HG03460 (cell line): ENCODE measurements at regions not wholly inside any gene's neighbourhood (a gene's known extent, or its start where the extent isn't known, plus 50 kb on each side); places are given as distances from the start of the nearest gene placed in this dataset.
"Not testable (repeated sequence)": the region's sequence is repeated elsewhere in the genome, so short reads cannot be mapped to it uniquely, and the experiment has no call there.

ENCODE experiments used
- ATAC-seq: cut with Tn5 transposase; IDR thresholded peaks from one replicate; pipeline ENCODE4 v1.9.1; 2021; ENCODE audit not compliant: unreplicated experiment

DNA sequence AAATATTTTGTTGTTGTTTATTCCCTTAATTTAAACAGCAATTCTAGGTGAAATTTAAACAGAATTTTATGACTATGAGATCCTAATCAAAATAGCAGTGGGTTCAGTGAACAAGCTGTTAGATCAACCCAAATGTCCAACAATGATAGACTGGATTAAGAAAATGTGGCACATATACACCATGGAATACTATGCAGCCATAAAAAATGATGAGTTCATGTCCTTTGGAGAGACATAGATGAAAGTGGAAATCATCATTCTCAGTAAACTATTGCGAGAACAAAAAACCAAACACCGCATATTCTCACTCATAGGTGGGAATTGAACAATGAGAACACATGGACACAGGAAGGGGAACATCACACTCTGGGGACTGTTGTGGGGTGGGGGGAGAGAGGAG, 407.3 kb upstream of the ADAMTSL1 start:
- ATAC-seq = not testable (repeated sequence)

DNA sequence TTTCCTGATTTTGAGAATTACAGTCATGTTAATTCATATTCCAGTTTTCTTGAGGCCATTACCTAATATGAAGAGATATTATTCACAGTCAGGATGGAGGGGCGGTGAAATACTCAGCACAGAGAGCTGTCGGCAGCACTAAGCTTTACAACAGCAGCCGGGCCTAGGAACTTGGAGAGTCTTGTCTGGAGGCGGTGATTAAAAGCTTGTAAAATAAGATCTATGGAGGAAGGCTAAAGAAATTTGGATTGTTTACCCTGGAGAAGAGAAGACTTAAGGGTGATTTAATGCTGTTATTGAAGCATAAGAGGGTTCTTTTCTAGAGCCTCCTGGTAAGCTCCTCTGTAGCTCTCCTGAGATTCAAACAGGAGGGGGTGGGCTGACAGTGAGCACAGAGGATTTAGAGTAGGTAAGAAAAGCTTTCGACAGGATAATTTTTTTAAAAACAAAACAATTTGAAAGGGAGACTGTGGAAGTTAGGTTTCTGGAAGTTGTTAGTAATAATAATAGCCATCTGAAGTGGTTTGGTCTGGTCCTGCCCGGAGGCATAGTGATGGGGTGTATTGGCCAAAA, 406.3 kb upstream of the ADAMTSL1 start:
- ATAC-seq = no peak

DNA sequence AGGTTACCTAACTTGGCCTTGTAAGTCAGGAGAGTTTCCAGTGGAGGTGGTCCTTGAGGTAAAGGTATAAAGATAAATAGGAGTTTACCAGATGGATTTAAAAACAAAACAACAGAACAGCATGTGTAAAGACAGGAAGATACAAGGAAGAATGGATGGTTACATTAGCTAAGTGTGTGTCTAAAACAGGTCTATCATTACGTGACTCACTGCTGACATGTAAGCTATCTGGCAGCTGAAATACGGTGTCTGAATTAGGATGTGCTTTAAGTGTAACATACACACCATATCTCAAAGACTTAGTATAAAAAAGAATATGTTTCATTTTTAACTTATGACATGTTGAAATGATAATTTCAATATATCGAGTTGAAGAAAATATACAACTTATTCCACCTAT, 405.1 kb upstream of the ADAMTSL1 start:
- no peak for ATAC-seq

DNA sequence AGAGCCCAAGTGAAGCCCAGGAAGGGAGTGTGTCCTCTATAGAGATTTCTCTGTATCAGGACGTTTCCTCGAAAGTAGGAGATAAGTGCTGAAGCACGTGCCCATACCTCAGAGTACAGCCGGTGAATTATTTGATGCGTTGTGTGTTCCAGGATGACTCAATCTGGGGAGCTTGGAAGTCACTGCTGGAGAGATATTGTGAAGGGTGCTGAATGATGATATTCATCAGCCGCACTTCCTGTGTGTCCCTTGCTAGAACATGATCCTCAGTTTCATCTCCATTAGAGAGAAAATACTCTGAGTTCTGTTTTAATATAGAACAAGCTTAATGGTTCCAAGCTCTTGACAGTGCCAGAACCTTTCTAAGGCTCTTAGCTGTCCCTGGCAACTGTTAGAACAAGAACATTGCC, 402.3 kb upstream of the ADAMTSL1 start:
- no peak for ATAC-seq

DNA sequence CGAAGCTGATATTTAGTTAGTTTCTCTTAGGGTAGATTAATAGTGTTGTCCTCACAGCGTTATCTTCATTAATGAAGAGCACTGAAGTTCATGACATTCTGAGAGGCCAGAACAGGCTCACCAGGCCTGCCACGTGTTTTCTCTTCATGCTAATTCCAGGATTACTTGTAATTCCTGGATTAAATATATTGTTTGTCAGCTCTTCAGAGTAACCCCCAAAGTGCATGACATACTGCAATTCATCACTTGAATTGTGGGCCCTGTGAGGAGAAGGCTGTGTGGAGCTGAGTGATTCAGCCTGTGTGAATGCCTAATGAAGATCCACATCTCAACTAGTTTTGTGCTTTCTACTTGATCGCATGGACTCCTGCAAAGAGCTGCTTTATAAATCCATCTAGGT, 401.0 kb upstream of the ADAMTSL1 start:
- no peak for ATAC-seq

DNA sequence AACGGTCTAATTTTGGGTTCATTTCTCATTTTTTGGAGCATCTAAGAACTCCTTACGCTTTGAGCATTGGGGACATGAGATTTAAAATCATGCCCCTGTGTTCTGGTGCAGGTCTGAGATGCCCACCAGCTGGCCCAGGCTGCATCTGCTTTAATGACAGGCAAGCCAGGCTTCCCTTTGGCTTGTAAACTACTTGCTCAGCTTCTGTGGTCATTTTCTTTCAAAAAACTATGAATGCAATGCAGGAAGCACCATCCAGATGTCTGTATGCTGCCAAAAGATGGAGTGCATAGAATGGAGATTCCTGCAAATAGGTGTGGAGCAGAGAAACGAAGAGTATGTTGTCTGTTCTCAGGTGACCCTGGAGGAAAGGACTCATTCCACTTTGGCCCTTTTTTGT, 399.9 kb upstream of the ADAMTSL1 start:
- no peak for ATAC-seq

DNA sequence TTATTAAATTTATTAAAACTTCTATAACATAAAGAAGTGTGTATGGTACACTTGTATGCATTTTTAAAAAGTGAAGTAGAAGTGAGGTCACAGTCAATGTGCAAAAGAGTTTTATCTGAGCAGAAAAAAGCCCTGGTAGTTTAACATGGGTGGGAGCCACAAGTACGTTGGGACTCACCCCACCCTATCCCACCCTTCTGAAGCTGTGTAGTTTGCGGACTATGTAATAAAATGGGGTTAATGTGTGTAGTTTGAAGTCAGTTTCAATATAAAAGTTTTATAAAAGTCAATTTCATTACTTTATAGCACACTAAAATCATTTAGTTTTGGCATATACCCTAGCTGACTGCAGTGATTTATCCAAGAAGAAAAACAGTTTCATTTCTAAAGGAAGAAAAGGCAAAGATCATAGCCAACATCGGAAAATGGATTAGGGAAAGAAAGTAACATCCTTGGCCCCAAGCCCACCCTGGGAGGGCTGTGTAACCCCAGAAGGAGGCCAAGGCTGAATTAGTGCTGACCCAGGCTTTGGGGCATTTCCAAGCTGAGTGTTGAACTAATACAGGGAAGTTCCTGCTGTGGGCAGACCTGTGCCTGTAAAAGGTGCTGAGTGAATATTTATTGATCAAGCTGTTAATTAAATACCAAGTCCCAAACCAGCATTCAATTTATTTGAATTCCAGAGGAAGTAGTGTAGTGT, 398.6 kb upstream of the ADAMTSL1 start:
- ATAC-seq = no peak

DNA sequence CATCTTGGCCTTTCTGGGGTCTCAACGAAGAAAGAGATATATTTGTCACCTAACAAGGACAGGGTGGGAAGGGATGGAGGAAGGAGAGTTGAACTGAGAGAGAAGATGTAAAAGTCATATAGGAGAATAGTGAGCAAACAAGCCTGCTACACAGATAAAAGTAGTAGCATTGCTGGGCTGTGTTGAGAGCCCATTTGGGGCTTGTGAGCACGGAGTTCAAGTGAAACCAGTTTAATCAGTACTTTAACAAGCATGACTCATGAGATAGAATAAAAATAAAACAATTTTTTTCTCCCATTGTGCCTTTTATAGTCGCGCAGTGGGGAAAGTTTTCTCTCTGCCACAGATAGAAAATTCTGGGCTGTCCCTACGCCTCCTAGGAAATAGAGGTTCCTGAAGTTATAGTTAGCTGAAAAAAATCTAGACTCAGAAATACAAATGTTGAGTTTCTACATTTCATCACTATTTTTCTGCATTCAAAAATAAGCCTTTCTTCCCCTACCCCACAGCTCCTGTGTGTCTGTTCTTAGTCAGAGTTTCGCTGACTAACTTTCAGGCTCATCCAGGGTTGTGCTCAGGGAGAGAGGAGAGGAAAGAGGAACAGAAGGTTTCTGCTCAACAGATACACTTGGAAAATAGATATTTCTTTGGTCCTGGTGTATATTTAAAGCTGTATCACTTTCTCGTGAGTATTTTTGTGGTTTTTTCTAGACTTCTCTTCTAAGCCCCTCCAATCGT, 395.8 kb upstream of the ADAMTSL1 start:
- ATAC-seq = no peak

DNA sequence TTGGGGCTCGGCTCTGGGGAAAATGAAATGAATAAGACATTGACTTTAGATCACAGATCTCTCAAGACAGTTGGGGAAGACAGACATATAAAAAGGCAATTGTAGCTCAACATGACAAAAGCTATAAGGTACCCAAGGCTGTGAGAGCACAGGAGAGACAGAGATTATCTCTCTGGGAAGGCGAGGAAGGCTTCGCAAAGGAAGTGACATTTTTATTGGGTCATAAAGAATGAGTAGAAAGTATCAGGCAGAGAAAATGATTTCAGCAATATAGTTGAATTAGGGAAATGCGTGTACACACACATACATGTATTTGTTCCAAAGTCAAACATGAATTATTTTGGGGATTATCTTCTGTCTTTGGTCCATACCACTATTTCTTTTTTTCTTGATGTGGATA, 381.8 kb upstream of the ADAMTSL1 start:
- no peak for ATAC-seq

DNA sequence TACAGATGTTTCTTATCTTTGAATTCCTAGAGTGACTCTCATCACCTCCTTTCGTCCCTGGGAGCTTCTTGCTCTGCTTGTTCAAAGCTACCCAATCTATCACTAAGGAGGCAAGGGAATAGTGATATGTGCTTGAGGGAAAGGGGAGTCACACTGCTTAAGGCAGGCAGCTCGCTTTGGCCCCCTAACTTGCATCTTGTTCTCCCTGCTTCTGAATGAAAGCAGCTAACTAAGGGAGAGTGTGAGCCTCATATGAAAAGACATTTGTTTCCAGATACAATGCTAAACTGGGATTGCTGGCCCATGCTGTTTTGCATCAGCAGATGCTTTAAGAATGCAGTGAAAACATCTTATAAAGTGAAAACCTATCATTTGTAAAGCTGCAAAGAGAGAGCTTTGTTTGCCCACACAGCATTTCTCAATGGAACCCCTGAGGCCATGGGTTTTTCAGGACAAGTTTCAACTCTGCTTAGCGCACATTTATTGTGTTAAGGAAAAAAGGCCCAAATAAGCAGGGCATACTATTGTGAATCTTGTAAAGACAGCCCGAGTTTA, 367.9 kb upstream of the ADAMTSL1 start:
- ATAC-seq = no peak

DNA sequence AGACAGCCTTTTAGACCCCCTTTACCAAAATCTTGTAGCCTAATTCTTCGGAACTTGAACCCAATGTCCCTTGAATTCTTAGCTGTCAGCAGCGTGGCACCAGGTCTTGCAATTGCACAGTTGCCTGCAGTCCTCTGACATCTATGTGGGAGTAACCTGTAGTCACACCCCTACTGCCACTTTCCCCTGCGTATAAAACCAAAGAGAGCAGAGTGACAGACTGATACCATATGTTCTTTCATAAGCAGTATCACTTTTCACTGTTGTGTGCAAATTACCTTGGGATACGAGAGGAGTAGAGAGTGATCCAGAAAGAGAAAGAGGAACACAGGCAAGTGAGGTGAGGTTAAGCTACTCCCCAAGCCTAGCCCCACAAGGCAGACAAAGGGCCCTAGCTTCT, 364.3 kb upstream of the ADAMTSL1 start:
- no peak for ATAC-seq

DNA sequence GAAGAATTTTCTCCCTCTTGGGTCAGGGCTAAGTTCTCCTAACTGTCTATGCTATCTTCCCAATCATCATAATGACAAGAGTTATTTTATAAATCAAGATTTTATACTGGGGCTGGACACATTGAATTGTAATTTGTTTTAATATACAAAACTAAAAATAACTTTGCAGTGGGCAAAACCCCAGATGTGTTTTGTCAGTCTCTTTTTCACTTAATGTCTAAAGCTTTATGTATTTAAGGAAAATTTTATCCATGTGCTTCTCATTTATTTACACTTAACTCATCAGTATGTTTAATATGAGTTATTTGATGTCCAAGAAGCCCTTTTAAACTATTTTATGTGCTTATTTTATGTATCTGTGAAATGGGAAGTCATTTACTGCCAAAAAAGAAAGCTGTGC, 362.8 kb upstream of the ADAMTSL1 start:
- ATAC-seq = no peak

DNA sequence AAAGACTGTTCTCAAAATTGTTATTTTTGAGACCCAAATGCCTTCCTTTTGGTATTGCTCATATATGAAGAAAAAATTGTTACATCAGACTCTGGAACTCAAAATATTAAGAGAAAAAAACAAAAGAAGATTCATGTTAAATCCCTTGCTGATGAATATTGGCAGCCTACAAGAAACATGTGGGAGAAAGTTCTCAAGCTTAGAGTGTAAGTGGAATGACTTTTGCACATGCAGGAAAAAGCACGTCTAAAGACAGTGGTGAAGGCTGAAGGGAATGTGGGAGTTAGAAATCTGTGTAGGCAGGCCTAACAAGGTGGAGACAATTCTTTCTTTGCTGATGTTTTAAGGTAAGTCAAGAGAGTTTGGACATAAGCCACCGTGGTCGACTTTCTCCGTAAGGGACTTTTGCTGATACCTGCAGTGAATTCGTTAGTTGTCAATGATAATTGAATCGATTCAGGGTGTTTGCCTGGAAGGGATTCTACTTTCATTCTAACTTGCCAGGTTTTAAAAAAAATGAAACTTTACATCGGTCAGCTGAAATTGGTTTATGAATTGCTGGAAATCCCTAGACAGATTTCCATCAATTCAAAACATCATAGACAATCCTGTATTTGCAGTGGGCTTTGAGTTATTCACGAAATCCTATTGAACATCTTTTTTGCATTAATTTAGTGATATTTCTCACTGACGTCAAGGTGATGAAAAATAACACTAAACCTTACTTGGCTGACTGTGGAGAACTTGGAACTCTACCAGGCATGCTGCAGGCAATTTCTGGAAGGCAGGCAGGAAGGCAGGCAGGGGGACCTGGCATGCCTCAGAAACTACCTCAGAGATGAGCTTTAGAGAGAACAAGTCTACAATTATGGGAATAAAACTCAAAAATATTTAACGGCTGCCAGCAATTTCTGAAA, 359.1 kb upstream of the ADAMTSL1 start:
- ATAC-seq = no peak

DNA sequence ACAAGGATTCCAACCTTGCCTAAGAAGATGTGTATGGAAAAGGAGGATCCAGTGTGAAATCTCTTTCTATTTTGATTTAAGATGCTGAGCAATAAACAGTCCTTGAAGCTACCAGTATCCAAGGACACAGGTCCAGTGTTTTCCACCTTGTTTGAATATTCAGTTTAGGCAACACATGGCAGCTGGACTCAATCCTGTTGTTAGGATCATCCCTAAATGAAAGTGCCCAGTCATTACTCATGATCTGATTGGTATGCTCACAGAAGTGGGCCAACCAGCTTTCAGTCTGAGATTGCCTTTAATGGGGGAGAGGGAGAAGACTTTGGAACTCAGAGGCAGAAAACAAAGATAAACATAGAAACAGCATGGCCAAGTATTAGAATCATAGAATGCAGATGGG, 355.7 kb upstream of the ADAMTSL1 start:
- ATAC-seq = no peak

DNA sequence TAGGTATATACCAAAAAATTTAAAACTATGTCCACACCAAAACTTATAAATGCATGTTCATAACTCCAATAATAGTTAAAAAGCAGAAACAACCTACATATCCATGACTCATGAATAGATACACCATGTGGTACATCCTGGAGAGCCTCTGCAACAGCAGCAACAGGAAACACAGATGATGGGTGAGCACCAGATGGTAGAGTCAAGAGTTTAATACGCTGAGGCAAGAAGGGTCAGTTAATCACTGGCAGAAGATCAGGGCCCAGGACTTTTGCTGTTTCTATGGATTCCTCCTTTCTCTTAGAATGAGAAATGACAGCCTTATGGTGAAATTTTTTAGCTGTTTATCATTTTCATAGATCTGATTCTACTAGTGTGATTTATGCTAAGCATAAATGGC, 351.8 kb upstream of the ADAMTSL1 start:
- no peak for ATAC-seq

DNA sequence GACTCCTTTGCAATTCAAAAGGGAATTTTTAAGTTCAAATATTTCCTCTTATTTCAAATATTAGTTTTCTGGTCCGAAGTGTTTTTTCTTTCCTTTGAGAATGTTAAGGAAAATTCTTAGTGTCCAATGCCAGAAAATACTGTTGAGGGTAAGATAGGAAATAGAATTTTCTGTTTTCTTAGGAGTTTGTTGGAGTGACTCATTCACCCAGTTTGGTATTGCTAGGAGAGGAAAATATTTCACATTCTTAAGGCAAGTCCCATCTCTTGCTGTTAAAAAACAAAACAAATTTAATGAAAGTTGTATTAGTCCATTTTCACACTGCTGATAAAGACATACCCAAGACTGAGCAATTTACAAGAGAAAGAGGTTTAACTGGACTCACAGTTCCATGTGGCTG, 349.2 kb upstream of the ADAMTSL1 start:
- no peak for ATAC-seq

DNA sequence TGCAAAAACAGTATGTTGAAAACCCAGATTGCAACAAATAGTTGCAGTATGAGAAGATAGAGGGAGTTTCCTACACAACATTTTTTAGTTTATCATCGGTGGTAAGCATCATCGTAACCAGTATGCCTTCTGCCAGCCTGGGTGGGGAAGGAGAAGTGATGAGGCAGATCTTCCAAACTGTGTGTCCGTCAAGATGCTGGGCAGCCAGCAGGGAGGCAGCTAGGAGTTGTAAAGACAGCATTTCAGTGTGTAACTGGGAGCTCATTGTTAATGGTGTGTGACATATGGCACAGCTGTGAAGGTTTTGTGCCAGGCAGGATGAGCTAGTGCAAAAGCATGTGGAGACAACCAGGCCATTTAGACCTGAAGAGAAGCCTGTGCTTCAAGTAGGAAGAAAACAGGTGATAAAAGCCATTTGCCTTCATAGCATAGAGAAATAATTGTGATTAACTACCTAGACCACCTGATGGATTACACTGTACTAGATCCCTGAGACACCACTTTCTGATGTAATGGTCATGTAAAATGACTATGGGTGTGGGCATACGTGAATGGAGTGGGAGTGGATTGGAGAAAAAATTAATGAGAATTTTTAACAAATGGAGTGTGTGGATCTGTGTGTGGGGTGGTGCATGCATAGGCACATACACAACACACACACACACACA, 347.0 kb upstream of the ADAMTSL1 start:
- ATAC-seq = no peak

DNA sequence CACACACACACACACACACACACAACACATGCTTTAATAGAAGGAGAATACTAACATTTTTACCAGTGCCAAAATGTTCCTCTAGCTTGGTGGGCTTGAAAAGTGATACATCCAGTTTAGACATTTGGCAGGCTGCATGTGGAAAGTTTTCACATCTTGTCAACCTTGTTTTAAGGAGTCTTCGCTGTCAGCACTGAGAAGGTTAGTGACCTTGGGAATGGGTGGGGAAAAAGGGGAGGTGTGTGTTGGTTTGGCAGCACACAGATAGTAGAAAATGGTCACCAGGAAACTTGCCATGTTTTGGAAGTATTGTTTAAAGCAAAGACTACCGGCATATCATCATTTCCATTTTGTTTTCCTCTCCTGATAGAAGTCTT, 346.5 kb upstream of the ADAMTSL1 start:
- no peak for ATAC-seq

DNA sequence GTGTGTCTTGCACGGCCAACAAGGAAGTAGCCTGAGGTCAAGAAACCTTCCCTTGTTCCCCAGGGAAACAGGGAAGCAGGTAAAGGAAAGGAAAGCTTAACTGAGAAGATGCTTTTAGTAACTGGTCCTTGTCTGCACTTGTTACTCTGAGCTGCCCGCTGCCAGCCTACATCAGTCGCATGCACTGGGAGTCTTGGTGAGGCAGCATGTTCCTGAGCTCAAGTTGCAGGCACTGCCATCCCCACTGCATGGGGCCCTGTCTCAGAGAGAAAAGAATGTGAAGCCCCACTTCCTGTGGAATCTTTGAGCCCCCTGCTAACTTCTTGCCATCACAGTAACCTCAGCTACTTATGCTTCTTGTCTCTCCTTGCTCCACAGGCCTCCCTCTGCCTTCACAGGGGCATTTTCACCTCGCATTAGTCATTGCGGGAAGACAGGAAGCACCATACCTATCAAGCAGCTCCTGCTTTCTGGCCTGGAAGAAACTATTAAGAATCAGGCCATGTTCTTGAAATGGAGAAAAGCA, 344.1 kb upstream of the ADAMTSL1 start:
- no peak for ATAC-seq

DNA sequence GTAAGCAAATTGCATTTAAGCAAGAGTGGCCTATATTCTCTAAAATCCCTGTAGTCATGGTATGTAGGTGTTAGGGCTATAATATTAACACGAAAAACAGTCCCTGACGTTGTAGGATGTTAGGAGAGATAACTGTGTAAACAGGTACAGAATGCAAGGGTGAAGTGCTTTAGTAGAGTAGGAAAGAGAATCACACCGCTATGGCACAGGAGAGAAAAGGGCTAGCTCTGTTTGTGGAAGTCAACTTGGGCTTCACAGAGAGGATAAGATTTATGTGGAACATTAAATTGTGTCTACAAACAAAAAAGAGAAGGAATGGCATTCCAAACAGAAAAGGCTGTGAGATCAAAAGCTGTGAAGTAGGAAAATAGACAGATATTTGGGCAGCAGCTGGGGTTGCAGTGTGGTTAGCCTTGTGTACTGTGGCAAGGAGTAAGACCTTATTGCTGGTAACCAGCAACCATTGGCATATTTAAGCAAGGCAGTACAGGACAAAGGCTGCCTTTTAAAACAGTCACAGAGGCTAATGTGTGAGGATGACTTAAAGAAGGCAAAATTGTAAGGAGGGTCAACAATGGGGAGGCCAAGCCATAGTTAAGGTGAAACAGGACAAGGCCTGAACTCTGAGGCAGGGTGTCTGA, 337.5 kb upstream of the ADAMTSL1 start:
- no peak for ATAC-seq
